ENCODE measurements at regions not wholly inside any gene's neighbourhood (a gene's known extent, or its start where the extent isn't known, plus 50 kb on each side); places are given as distances from the start of the nearest gene placed in this dataset.

GRCh38 chr2:122029945-122030344 lies 274.5 kb downstream of the TSN start:
- Histone ChIP-seq H3K27ac (ENCODE audit: extremely low read depth, low read depth, low read length) (no peak overlapping the region), H3K79me2 (ENCODE audit: control insufficient read depth, insufficient read depth, low read length) (no peaks in the 10 kb centered on the region), H3K9me3 (replicated peaks; ENCODE audit: control insufficient read depth, insufficient read depth, low read depth, low read length) (no peaks in the 10 kb centered on the region), H3K36me3 (ENCODE audit: control insufficient read depth, insufficient read depth, low read length) (no peaks in the 10 kb centered on the region), H3K27me3 (ENCODE audit: control insufficient read depth in 2 of 2, insufficient read depth in 2 of 2, low read length in 2 of 2) (peaks cover 0 to 22% of the 10 kb centered on the region in 2 experiments; a peak in 3 of 5 replicates), H4K20me1 (replicated peaks; ENCODE audit: control insufficient read depth, insufficient read depth, low read length) (no peaks in the 10 kb centered on the region), H3K9ac (ENCODE audit: insufficient read depth in 1 of 2, low read depth in 2 of 2, low read length in 2 of 2) (no peak overlapping the region), H2AFZ (ENCODE audit: low read depth, low read length) (no peak overlapping the region), H3K4me3 (no peak overlapping the region), H3K4me2 (ENCODE audit: insufficient read depth, low read length) (no peak overlapping the region), H3K9me1 (ENCODE audit: control insufficient read depth, insufficient read depth, low read length) (no peaks in the 10 kb centered on the region), H3K4me1 (replicated peaks in 1 of 2; ENCODE audit: control insufficient read depth in 2 of 2, insufficient read depth in 2 of 2, low read length in 2 of 2) (no peaks in the 10 kb centered on the region)
- no peak for FAIRE-seq
- ChIA-PET CTCF (ENCODE audit: low intra/inter-chr PET ratio) (no interaction called here), POLR2A (interaction anchor here (0.9 kb wide), 1 partner anchor 150 kb away, joined by 3 read pairs; no protein-coding TSS in a partner anchor)
- TF ChIP-seq MED1 (CRISPR knock-in tag; IDR thresholded peaks at IDR 0.05; ENCODE audit: borderline replicate concordance) (no peak), SUPT5H (IDR thresholded peaks at IDR 0.05) (no peak), ZNF586 (CRISPR knock-in tag; conservative IDR thresholded peaks at IDR 0.05) (no peak), E2F5 (CRISPR knock-in tag; IDR thresholded peaks at IDR 0.05) (no peak), PRPF4 (IDR thresholded peaks at IDR 0.05; ENCODE audit: insufficient read depth, low read depth, low read length, poor library complexity, severe bottlenecking) (no peak), MEF2D (tag; conservative IDR thresholded peaks at IDR 0.05; ENCODE audit: low read depth) (no peak), CSDE1 (IDR thresholded peaks at IDR 0.05) (no peak), FOXA1 (IDR thresholded peaks at IDR 0.05; ENCODE audit: borderline replicate concordance) (no peak), CTBP1 (IDR thresholded peaks at IDR 0.05; ENCODE audit: borderline replicate concordance) (no peak), SRF (CRISPR knock-in tag; IDR thresholded peaks at IDR 0.05) (no peak), JUND (IDR thresholded peaks at IDR 0.05; ENCODE audit: borderline replicate concordance, low read depth, low read length) (no peak), JUND (tag; IDR thresholded peaks at IDR 0.05; ENCODE audit: borderline replicate concordance, low read depth, low read length) (no peak), RBFOX2 (IDR thresholded peaks at IDR 0.05; ENCODE audit: low read depth, low read length) (no peak)
- TF ChIP-seq, protein P1, sequence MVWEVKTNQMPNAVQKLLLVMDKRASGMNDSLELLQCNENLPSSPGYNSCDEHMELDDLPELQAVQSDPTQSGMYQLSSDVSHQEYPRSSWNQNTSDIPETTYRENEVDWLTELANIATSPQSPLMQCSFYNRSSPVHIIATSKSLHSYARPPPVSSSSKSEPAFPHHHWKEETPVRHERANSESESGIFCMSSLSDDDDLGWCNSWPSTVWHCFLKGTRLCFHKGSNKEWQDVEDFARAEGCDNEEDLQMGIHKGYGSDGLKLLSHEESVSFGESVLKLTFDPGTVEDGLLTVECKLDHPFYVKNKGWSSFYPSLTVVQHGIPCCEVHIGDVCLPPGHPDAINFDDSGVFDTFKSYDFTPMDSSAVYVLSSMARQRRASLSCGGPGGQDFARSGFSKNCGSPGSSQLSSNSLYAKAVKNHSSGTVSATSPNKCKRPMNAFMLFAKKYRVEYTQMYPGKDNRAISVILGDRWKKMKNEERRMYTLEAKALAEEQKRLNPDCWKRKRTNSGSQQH (CRISPR knock-in tag; IDR thresholded peaks at IDR 0.05) = no peak
- TF ChIP-seq, protein P2, sequence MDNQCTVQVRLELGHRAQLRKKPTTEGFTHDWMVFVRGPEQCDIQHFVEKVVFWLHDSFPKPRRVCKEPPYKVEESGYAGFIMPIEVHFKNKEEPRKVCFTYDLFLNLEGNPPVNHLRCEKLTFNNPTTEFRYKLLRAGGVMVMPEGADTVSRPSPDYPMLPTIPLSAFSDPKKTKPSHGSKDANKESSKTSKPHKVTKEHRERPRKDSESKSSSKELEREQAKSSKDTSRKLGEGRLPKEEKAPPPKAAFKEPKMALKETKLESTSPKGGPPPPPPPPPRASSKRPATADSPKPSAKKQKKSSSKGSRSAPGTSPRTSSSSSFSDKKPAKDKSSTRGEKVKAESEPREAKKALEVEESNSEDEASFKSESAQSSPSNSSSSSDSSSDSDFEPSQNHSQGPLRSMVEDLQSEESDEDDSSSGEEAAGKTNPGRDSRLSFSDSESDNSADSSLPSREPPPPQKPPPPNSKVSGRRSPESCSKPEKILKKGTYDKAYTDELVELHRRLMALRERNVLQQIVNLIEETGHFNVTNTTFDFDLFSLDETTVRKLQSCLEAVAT (IDR thresholded peaks at IDR 0.05) = no peak
- DNase-seq (ENCODE audit: extremely low read depth in 1 of 4, low spot score in 3 of 4) = no peak
- intact Hi-C loops (cut with micrococcal nuclease) (no loop called here), in situ Hi-C loops (cut with MboI) (no loop called here)
- WGBS (ENCODE audit: insufficient coverage, low coverage, missing lambda C conversion rate) = 0% methylated on average over 3 of the region's 3 CpGs
- BruUV-seq (replicated peaks) = no TSS peak
- no peak for ATAC-seq
